ENCODE measurements at regions not wholly inside any gene's neighbourhood (a gene's known extent, or its start where the extent isn't known, plus 50 kb on each side); places are given as distances from the start of the nearest gene placed in this dataset.
"Not testable (repeated sequence)": the region's sequence is repeated elsewhere in the genome, so short reads cannot be mapped to it uniquely, and the experiment has no call there.

- not testable (repeated sequence) for TF ChIP-seq CTCF (conservative IDR thresholded peaks at IDR 0.05); EZH2 (IDR thresholded peaks at IDR 0.05; ENCODE audit: low read depth)
Measured at GRCh38 chr4:52207146-52207545, 156.0 kb downstream of the SPATA18 start.

Data from PC-9 (cell line).